HEK293T (cell line): ENCODE measurements at regions not wholly inside any gene's neighbourhood (a gene's known extent, or its start where the extent isn't known, plus 50 kb on each side); places are given as distances from the start of the nearest gene placed in this dataset.

Source experiments
- ARNT ChIP-seq: fragments of 450-650 bp; IDR thresholded peaks from 2 replicates; pipeline ENCODE4 v1.6.1; 2017; ENCODE audit warnings: mild to moderate bottlenecking
- BHLHE40 ChIP-seq: fragments of 450-650 bp; IDR thresholded peaks from 2 replicates; pipeline ENCODE4 v1.6.1; 2016; ENCODE audit warnings: mild to moderate bottlenecking, moderate library complexity, borderline replicate concordance
- FOXA1 ChIP-seq: fragments of 450-650 bp; IDR thresholded peaks from 2 replicates; pipeline ENCODE4 v1.6.1; 2016; ENCODE audit warnings: mild to moderate bottlenecking
- FOXK2 ChIP-seq: fragments of 450-650 bp; IDR thresholded peaks from 2 replicates; pipeline ENCODE4 v1.6.1; 2016; ENCODE audit warnings: mild to moderate bottlenecking
- FOXM1 ChIP-seq: fragments of 450-650 bp; IDR thresholded peaks from 2 replicates; pipeline ENCODE4 v1.6.1; 2017; ENCODE audit warnings: mild to moderate bottlenecking, borderline replicate concordance
- HDGF ChIP-seq: fragments of 450-650 bp; IDR thresholded peaks from 2 replicates; pipeline ENCODE4 v1.6.1; 2017; ENCODE audit warnings: antibody characterized with exemption, borderline replicate concordance
- LEF1 ChIP-seq: fragments of 450-650 bp; IDR thresholded peaks from 2 replicates; pipeline ENCODE4 v1.6.1; 2017; ENCODE audit warnings: mild to moderate bottlenecking, borderline replicate concordance
- PKNOX1 ChIP-seq: fragments of 450-650 bp; IDR thresholded peaks from 2 replicates; pipeline ENCODE4 v1.6.1; 2016
- SUZ12 ChIP-seq: fragments of 450-650 bp; IDR thresholded peaks from 2 replicates; pipeline ENCODE4 v1.6.1; 2016; ENCODE audit warnings: mild to moderate bottlenecking
- TARDBP ChIP-seq: fragments of 450-650 bp; IDR thresholded peaks from 2 replicates; pipeline ENCODE4 v1.6.1; 2016

DNA sequence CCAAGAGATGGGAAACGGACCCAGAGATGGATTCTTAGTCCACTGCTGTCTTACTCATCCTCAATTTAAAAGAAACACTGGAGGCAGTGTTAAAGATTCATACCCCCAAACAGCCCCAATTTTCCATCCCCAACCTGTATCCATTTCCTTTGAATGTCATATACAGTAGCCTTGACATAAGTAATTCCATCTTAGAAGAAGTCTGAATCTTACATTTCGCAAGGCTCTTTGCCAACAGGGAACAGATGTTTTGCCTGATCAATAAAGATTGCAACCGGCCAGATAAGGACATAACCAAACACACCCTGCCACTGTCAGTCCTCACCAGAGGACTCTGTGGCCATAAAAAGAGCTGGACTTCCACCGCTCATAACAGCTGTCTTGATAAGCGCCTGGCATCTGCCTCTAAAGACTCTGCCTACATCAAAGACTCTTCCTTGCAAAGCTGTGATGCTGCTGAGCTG is 59.0 kb upstream of the MED9 start:
- TF ChIP-seq FOXK2 (no peak), SUZ12 (no peak), FOXM1 (no peak), LEF1 (no peak), FOXA1 (no peak), HDGF (no peak), TARDBP (no peak), BHLHE40 (no peak), PKNOX1 (no peak), ARNT (no peak)
